ENCODE measurements at regions not wholly inside any gene's neighbourhood (a gene's known extent, or its start where the extent isn't known, plus 50 kb on each side); places are given as distances from the start of the nearest gene placed in this dataset.
"Not testable (repeated sequence)": the region's sequence is repeated elsewhere in the genome, so short reads cannot be mapped to it uniquely, and the experiment has no call there.

- not testable (repeated sequence) for H3K36me3 ChIP-seq (ENCODE audit: control insufficient read depth in 1 of 2, insufficient read depth in 2 of 2, low read length in 2 of 2); H3K4me3 ChIP-seq (ENCODE audit: low read depth in 1 of 2, low read length in 2 of 2); H3K4me1 ChIP-seq (ENCODE audit: control insufficient read depth in 1 of 2, insufficient read depth in 2 of 2, low read length in 2 of 2); H3K27me3 ChIP-seq (ENCODE audit: low read depth, low read length); H3K27ac ChIP-seq (ENCODE audit: low read length); H3K9me3 ChIP-seq (ENCODE audit: control insufficient read depth in 1 of 2, low read length in 2 of 2)
Observed at GRCh38 chr1:30549872-30550271, 173.5 kb downstream of the MATN1 start.

GRCh38 chr1:30548294-30548693 is 175.1 kb downstream of the MATN1 start:
- no peaks in the 10 kb centered on the region for H3K9me3 ChIP-seq (ENCODE audit: control insufficient read depth in 1 of 2, low read length in 2 of 2)
- no peaks in the 10 kb centered on the region for H3K27me3 ChIP-seq (ENCODE audit: low read depth, low read length)
- no peaks in the 10 kb centered on the region for H3K4me1 ChIP-seq (ENCODE audit: control insufficient read depth in 1 of 2, insufficient read depth in 2 of 2, low read length in 2 of 2)
- H3K27ac ChIP-seq (ENCODE audit: low read length): no peak overlapping the region
- H3K36me3 ChIP-seq (ENCODE audit: control insufficient read depth in 1 of 2, insufficient read depth in 2 of 2, low read length in 2 of 2): no peaks in the 10 kb centered on the region
- no peak overlapping the region for H3K4me3 ChIP-seq (ENCODE audit: low read depth in 1 of 2, low read length in 2 of 2)

- H3K27ac ChIP-seq (ENCODE audit: low read length); H3K27me3 ChIP-seq (ENCODE audit: low read depth, low read length); H3K4me3 ChIP-seq (ENCODE audit: low read depth in 1 of 2, low read length in 2 of 2); H3K4me1 ChIP-seq (ENCODE audit: control insufficient read depth in 1 of 2, insufficient read depth in 2 of 2, low read length in 2 of 2); H3K36me3 ChIP-seq (ENCODE audit: control insufficient read depth in 1 of 2, insufficient read depth in 2 of 2, low read length in 2 of 2); H3K9me3 ChIP-seq (ENCODE audit: control insufficient read depth in 1 of 2, low read length in 2 of 2): not testable (repeated sequence)
Observed at GRCh38 chr1:30547326-30547725, 176.1 kb downstream of the MATN1 start.

- Histone ChIP-seq H3K27ac (ENCODE audit: low read length) (no peak overlapping the region), H3K4me3 (ENCODE audit: low read depth in 1 of 2, low read length in 2 of 2) (no peak overlapping the region), H3K36me3 (ENCODE audit: control insufficient read depth in 1 of 2, insufficient read depth in 2 of 2, low read length in 2 of 2) (no peaks in the 10 kb centered on the region), H3K9me3 (ENCODE audit: control insufficient read depth in 1 of 2, low read length in 2 of 2) (no peaks in the 10 kb centered on the region), H3K27me3 (ENCODE audit: low read depth, low read length) (no peaks in the 10 kb centered on the region), H3K4me1 (ENCODE audit: control insufficient read depth in 1 of 2, insufficient read depth in 2 of 2, low read length in 2 of 2) (no peaks in the 10 kb centered on the region)
Observed at GRCh38 chr1:30545365-30545764, 178.0 kb downstream of the MATN1 start.

GRCh38 chr1:30541721-30542485 is 181.5 kb downstream of the MATN1 start:
- no peaks in the 10 kb centered on the region for H3K4me1 ChIP-seq (ENCODE audit: control insufficient read depth in 1 of 2, insufficient read depth in 2 of 2, low read length in 2 of 2)
- no peaks in the 10 kb centered on the region for H3K27me3 ChIP-seq (ENCODE audit: low read depth, low read length)
- H3K9me3 ChIP-seq (ENCODE audit: control insufficient read depth in 1 of 2, low read length in 2 of 2): no peaks in the 10 kb centered on the region
- H3K27ac ChIP-seq (ENCODE audit: low read length): no peak overlapping the region
- H3K36me3 ChIP-seq (ENCODE audit: control insufficient read depth in 1 of 2, insufficient read depth in 2 of 2, low read length in 2 of 2): no peaks in the 10 kb centered on the region
- H3K4me3 ChIP-seq (ENCODE audit: low read depth in 1 of 2, low read length in 2 of 2): no peak overlapping the region

- Histone ChIP-seq H3K27me3 (ENCODE audit: low read depth, low read length) (no peaks in the 10 kb centered on the region), H3K36me3 (ENCODE audit: control insufficient read depth in 1 of 2, insufficient read depth in 2 of 2, low read length in 2 of 2) (no peaks in the 10 kb centered on the region), H3K9me3 (ENCODE audit: control insufficient read depth in 1 of 2, low read length in 2 of 2) (no peaks in the 10 kb centered on the region), H3K4me1 (ENCODE audit: control insufficient read depth in 1 of 2, insufficient read depth in 2 of 2, low read length in 2 of 2) (no peaks in the 10 kb centered on the region), H3K27ac (ENCODE audit: low read length) (no peak overlapping the region), H3K4me3 (ENCODE audit: low read depth in 1 of 2, low read length in 2 of 2) (no peak overlapping the region)
Observed at GRCh38 chr1:30540611-30541192, 182.7 kb downstream of the MATN1 start.

GRCh38 chr1:30539884-30540283 is 183.5 kb downstream of the MATN1 start:
- Histone ChIP-seq H3K9me3 (ENCODE audit: control insufficient read depth in 1 of 2, low read length in 2 of 2) (no peaks in the 10 kb centered on the region), H3K4me3 (ENCODE audit: low read depth in 1 of 2, low read length in 2 of 2) (no peak overlapping the region), H3K36me3 (ENCODE audit: control insufficient read depth in 1 of 2, insufficient read depth in 2 of 2, low read length in 2 of 2) (no peaks in the 10 kb centered on the region), H3K27ac (ENCODE audit: low read length) (no peak overlapping the region), H3K4me1 (ENCODE audit: control insufficient read depth in 1 of 2, insufficient read depth in 2 of 2, low read length in 2 of 2) (no peaks in the 10 kb centered on the region), H3K27me3 (ENCODE audit: low read depth, low read length) (no peaks in the 10 kb centered on the region)

GRCh38 chr1:30538993-30539867 is 184.2 kb downstream of the MATN1 start:
- Histone ChIP-seq H3K4me1 (ENCODE audit: control insufficient read depth in 1 of 2, insufficient read depth in 2 of 2, low read length in 2 of 2) (no peaks in the 10 kb centered on the region), H3K36me3 (ENCODE audit: control insufficient read depth in 1 of 2, insufficient read depth in 2 of 2, low read length in 2 of 2) (no peaks in the 10 kb centered on the region), H3K27me3 (ENCODE audit: low read depth, low read length) (no peaks in the 10 kb centered on the region), H3K27ac (ENCODE audit: low read length) (no peak overlapping the region), H3K9me3 (ENCODE audit: control insufficient read depth in 1 of 2, low read length in 2 of 2) (no peaks in the 10 kb centered on the region), H3K4me3 (ENCODE audit: low read depth in 1 of 2, low read length in 2 of 2) (no peak overlapping the region)

- H3K27me3 ChIP-seq (ENCODE audit: low read depth, low read length): no peaks in the 10 kb centered on the region
- H3K4me3 ChIP-seq (ENCODE audit: low read depth in 1 of 2, low read length in 2 of 2): no peak overlapping the region
- no peaks in the 10 kb centered on the region for H3K4me1 ChIP-seq (ENCODE audit: control insufficient read depth in 1 of 2, insufficient read depth in 2 of 2, low read length in 2 of 2)
- H3K9me3 ChIP-seq (ENCODE audit: control insufficient read depth in 1 of 2, low read length in 2 of 2): no peaks in the 10 kb centered on the region
- H3K36me3 ChIP-seq (ENCODE audit: control insufficient read depth in 1 of 2, insufficient read depth in 2 of 2, low read length in 2 of 2): no peaks in the 10 kb centered on the region
- H3K27ac ChIP-seq (ENCODE audit: low read length): no peak overlapping the region
Observed at GRCh38 chr1:30538226-30538992, 185.0 kb downstream of the MATN1 start.

- Histone ChIP-seq H3K9me3 (ENCODE audit: control insufficient read depth in 1 of 2, low read length in 2 of 2) (peaks cover 0 to 6% of the 10 kb centered on the region in 2 donors), H3K27ac (ENCODE audit: low read length) (no peak overlapping the region), H3K36me3 (ENCODE audit: control insufficient read depth in 1 of 2, insufficient read depth in 2 of 2, low read length in 2 of 2) (no peaks in the 10 kb centered on the region), H3K27me3 (ENCODE audit: low read depth, low read length) (no peaks in the 10 kb centered on the region), H3K4me3 (ENCODE audit: low read depth in 1 of 2, low read length in 2 of 2) (no peak overlapping the region), H3K4me1 (ENCODE audit: control insufficient read depth in 1 of 2, insufficient read depth in 2 of 2, low read length in 2 of 2) (no peaks in the 10 kb centered on the region)
Observed at GRCh38 chr1:30537279-30537678, 186.1 kb downstream of the MATN1 start.

- Histone ChIP-seq H3K27ac (ENCODE audit: low read length) (no peak overlapping the region), H3K9me3 (ENCODE audit: control insufficient read depth in 1 of 2, low read length in 2 of 2) (peaks cover 0 to 6% of the 10 kb centered on the region in 2 donors), H3K36me3 (ENCODE audit: control insufficient read depth in 1 of 2, insufficient read depth in 2 of 2, low read length in 2 of 2) (no peaks in the 10 kb centered on the region), H3K4me3 (ENCODE audit: low read depth in 1 of 2, low read length in 2 of 2) (no peak overlapping the region), H3K27me3 (ENCODE audit: low read depth, low read length) (no peaks in the 10 kb centered on the region), H3K4me1 (ENCODE audit: control insufficient read depth in 1 of 2, insufficient read depth in 2 of 2, low read length in 2 of 2) (no peaks in the 10 kb centered on the region)
Observed at GRCh38 chr1:30536530-30536929, 186.9 kb downstream of the MATN1 start.
